Naive thymus-derived CD4-positive, alpha-beta T cell (primary cell): ENCODE measurements at regions not wholly inside any gene's neighbourhood (a gene's known extent, or its start where the extent isn't known, plus 50 kb on each side); places are given as distances from the start of the nearest gene placed in this dataset.

Experiments used
- ATAC-seq: fragments of 150-1000 bp; cut with Tn5 transposase; 2 replicates; pipeline ENCODE4 v1.10.0; 2021; ENCODE audit warnings: mild to moderate bottlenecking, moderate library complexity
- CTCF ChIA-PET: fragments of 350-600 bp; sonication (Branson Sonifier 250); formaldehyde crosslinking; loops from one replicate; lab custom pipeline; 2021; ENCODE audit warnings: antibody characterized with exemption; lab: Charles Lee
- POLR2A ChIA-PET: fragments of 350-600 bp; sonication (Branson Sonifier 250); formaldehyde crosslinking; loops from one replicate; lab custom pipeline; 2021; ENCODE audit warnings: antibody characterized with exemption, inconsistent platforms; lab: Charles Lee
- DNase-seq, 9 donors: peaks; one replicate each; pipeline versions ENCODE4 v3.0.0 to v3.0.0-alpha.2; 2020 to 2022; ENCODE audit warnings: mixed read lengths in 1 of 9
- H3K27ac ChIP-seq: one replicate; pipeline ENCODE4 v1.7.0; 2013; ENCODE audit warnings: mild to moderate bottlenecking, low read depth, low read length, moderate library complexity
- H3K27me3 ChIP-seq, 2 donors: one replicate each; pipeline ENCODE4 v1.7.0; 2013; ENCODE audit warnings: low read length in 2 of 2, mild to moderate bottlenecking in 2 of 2, moderate library complexity in 2 of 2; ENCODE audit not compliant: control insufficient read depth in 2 of 2, insufficient read depth in 2 of 2
- H3K36me3 ChIP-seq, 3 experiments: 1 replicate in 2 of 3; 2 replicates in 1 of 3; pipeline ENCODE4 v1.7.0; 2013; ENCODE audit warnings: low read length in 3 of 3, mild to moderate bottlenecking in 3 of 3, moderate library complexity in 1 of 3; ENCODE audit not compliant: insufficient read depth in 3 of 3, control insufficient read depth in 2 of 3
- H3K4me1 ChIP-seq, 2 donors: one replicate each; pipeline ENCODE4 v1.7.0; 2013; ENCODE audit warnings: low read length in 2 of 2, mild to moderate bottlenecking in 2 of 2, moderate library complexity in 1 of 2; ENCODE audit not compliant: control insufficient read depth in 2 of 2, insufficient read depth in 2 of 2
- H3K4me3 ChIP-seq: 2 replicates; pipeline ENCODE4 v1.7.0; 2013; ENCODE audit warnings: mild to moderate bottlenecking, low read length
- H3K9me3 ChIP-seq, 3 experiments: 1 replicate in 2 of 3; 2 replicates in 1 of 3; pipeline ENCODE4 v1.7.0; 2013; ENCODE audit warnings: low read length in 3 of 3; ENCODE audit not compliant: control insufficient read depth in 2 of 3
- H3K27ac Mint-ChIP-seq, 9 donors: one replicate each; pipeline ENCODE4 v1.8.0; 2020 to 2022; ENCODE audit warnings: mixed read lengths in 9 of 9, mild to moderate bottlenecking in 8 of 9, moderate library complexity in 5 of 9, inconsistent platforms in 2 of 9
- H3K27me3 Mint-ChIP-seq, 5 donors: one replicate each; pipeline ENCODE4 v1.8.0; 2021 to 2022; ENCODE audit warnings: mixed read lengths in 5 of 5, mild to moderate bottlenecking in 1 of 5
- H3K36me3 Mint-ChIP-seq, 5 donors: one replicate each; pipeline ENCODE4 v1.8.0; 2020 to 2022; ENCODE audit warnings: mixed read lengths in 5 of 5, mild to moderate bottlenecking in 3 of 5, inconsistent platforms in 1 of 5
- H3K4me1 Mint-ChIP-seq, 7 donors: one replicate each; pipeline ENCODE4 v1.8.0; 2020 to 2022; ENCODE audit warnings: mixed read lengths in 7 of 7, mild to moderate bottlenecking in 3 of 7, inconsistent platforms in 1 of 7
- H3K4me3 Mint-ChIP-seq, 10 donors: one replicate each; pipeline ENCODE4 v1.8.0; 2020 to 2022; ENCODE audit warnings: mild to moderate bottlenecking in 10 of 10, mixed read lengths in 10 of 10, moderate library complexity in 6 of 10, inconsistent platforms in 2 of 10
- H3K9me3 Mint-ChIP-seq, 11 donors: one replicate each; pipeline ENCODE4 v1.8.0; 2020 to 2022; ENCODE audit warnings: mixed read lengths in 11 of 11, mild to moderate bottlenecking in 4 of 11, inconsistent platforms in 1 of 11, moderate library complexity in 1 of 11
- intact Hi-C, 2 donors: fragments of 100-400 bp; cut with micrococcal nuclease; formaldehyde crosslinking; loops; one replicate each; pipeline ENCODE4 v1.15.1; 2023

DNA sequence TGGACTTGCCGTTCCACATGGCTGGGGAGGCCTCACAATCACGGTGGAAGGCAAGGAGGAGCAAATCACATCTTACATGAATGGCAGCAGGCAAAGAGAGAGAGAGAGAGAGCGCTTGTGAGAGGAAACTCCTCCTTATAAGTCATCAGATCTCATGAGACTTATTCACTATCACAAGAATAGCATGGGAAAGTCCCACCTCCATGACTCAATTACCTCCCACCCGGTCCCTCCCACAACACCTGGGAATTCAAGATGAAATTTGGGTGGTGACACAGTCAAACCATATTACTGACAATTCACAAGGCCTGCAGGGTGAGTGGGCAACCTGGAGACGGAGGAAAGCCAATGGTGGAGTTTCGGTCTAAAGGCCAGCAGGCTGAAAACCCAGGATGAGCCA lies 394.3 kb upstream of the TRAM1L1 start:
- intact Hi-C loops, result no loop called here
- Mint-ChIP-seq H3K36me3 (no peaks in the 10 kb centered on the region), H3K4me1 (no peaks in the 10 kb centered on the region), H3K4me3 (no peak overlapping the region), H3K9me3 (peaks cover 0 to 13% (median 0%) of the 10 kb centered on the region in 11 donors), H3K27ac (no peak overlapping the region), H3K27me3 (no peaks in the 10 kb centered on the region)
- DNase-seq (no peak), ATAC-seq (no peak)
- Histone ChIP-seq H3K9me3 (no peaks in the 10 kb centered on the region), H3K4me1 (no peaks in the 10 kb centered on the region), H3K27ac (no peak overlapping the region), H3K27me3 (no peaks in the 10 kb centered on the region), H3K4me3 (no peak overlapping the region), H3K36me3 (no peaks in the 10 kb centered on the region)
- ChIA-PET CTCF (no interaction called here), POLR2A (no interaction called here)

DNA sequence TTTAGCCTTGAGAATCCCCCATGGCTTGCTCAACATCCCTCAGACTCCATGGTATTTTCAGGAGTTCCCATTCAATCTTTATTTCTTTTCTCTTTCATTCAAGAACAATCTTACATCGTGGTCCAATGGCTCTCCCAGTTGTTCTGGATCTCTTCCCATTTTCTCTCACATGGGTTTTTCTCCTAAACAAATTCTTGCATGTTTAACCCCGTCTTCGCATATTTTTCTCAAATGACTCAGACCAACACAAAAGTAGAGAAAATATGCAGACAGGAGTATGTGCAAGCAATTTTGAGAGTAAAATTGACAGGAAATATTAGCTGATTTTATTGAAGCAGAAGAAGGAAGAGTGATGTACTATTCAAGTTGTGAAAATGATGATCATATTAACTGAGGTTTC lies 396.4 kb upstream of the TRAM1L1 start:
- Histone ChIP-seq H3K4me3 (no peak overlapping the region), H3K9me3 (no peaks in the 10 kb centered on the region), H3K36me3 (no peaks in the 10 kb centered on the region), H3K27ac (no peak overlapping the region), H3K4me1 (no peaks in the 10 kb centered on the region), H3K27me3 (no peaks in the 10 kb centered on the region)
- intact Hi-C loops, result no loop called here
- CTCF ChIA-PET, result no interaction called here
- POLR2A ChIA-PET, result no interaction called here
- DNase-seq (no peak), ATAC-seq (no peak)
- Mint-ChIP-seq H3K4me1 (no peaks in the 10 kb centered on the region), H3K4me3 (no peak overlapping the region), H3K27me3 (no peaks in the 10 kb centered on the region), H3K27ac (no peak overlapping the region), H3K36me3 (no peaks in the 10 kb centered on the region), H3K9me3 (peaks cover 0 to 13% (median 0%) of the 10 kb centered on the region in 11 donors)

DNA sequence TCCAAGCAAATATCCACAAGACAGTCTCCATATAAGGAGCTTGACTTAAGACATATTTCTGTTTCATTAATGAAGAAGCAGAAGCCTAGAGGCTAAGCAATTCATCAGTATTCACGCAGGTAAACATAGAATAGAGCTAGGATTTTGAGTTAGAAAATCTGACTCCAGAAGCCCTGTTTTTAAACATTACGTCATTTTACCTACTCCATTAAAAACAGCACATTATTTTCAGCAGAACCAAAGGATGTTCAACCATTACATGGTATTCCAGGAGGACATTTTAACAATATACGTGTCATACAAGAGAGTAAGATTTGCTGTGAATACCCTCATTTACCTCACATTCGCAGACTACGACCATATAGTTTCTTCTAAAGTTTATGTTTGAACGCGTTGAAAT lies 403.3 kb upstream of the TRAM1L1 start:
- Mint-ChIP-seq H3K27me3 (no peaks in the 10 kb centered on the region), H3K9me3 (peaks cover 0 to 5% (median 0%) of the 10 kb centered on the region in 11 donors), H3K27ac (no peak overlapping the region), H3K4me3 (no peak overlapping the region), H3K4me1 (no peaks in the 10 kb centered on the region), H3K36me3 (no peaks in the 10 kb centered on the region)
- Histone ChIP-seq H3K27ac (no peak overlapping the region), H3K4me3 (no peak overlapping the region), H3K4me1 (no peaks in the 10 kb centered on the region), H3K27me3 (no peaks in the 10 kb centered on the region), H3K36me3 (no peaks in the 10 kb centered on the region), H3K9me3 (no peaks in the 10 kb centered on the region)
- intact Hi-C loops, result no loop called here
- ChIA-PET POLR2A (interaction anchor here (0.6 kb wide), 1 partner anchor 1386 kb away, joined by 3 read pairs; no protein-coding TSS in a partner anchor), CTCF (no interaction called here)
- ATAC-seq (no peak), DNase-seq (no peak)

DNA sequence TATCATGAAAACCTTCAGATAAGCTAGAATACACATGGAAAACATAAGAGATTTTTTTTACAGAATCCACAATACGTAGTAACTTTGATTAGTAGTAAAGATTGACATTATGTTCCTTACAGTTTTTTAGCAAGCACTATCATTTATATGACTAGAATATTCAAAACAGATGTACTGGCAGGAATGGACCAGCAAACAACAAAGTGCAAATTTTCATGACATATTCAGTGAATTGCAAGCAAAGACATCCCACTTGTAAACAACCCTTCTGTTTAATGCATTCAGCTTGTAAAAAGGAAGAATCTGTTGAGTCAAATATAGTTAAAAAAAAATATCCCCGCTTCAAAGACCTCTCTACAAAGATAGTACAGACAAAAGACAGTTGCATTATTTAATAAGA lies 403.7 kb upstream of the TRAM1L1 start:
- CTCF ChIA-PET, result no interaction called here

DNA sequence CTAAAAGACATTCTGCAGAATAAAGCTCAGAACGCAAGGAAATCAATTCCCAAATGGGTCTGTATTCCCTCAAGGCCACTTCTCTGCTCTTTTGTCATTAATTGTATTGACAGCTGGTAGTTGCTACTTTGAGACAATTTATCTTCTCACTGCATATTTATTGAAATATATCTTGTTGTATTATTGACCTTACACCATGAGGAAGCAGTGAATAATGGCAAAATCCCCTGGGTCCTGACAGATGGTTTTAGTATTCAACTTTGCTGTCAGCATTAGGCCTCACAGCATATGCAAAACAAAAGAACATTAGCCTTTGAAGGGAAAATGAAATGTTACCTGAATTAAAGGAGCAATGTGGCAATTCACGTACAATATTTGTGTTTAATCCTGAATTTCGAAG lies 406.1 kb upstream of the TRAM1L1 start:
- H3K9me3 ChIP-seq, result no peaks in the 10 kb centered on the region
- ChIA-PET CTCF (no interaction called here), POLR2A (no interaction called here)
- Mint-ChIP-seq H3K9me3 (peaks cover 0 to 5% (median 0%) of the 10 kb centered on the region in 11 donors), H3K27me3 (no peaks in the 10 kb centered on the region), H3K4me3 (no peak overlapping the region), H3K36me3 (no peaks in the 10 kb centered on the region), H3K4me1 (no peaks in the 10 kb centered on the region), H3K27ac (no peak overlapping the region)
- H3K36me3 ChIP-seq, result no peaks in the 10 kb centered on the region
- intact Hi-C loops, result no loop called here
- no peaks in the 10 kb centered on the region for H3K4me1 ChIP-seq
- no peak overlapping the region for H3K4me3 ChIP-seq
- no peak overlapping the region for H3K27ac ChIP-seq
- no peak for ATAC-seq
- no peak for DNase-seq
- no peaks in the 10 kb centered on the region for H3K27me3 ChIP-seq

More for the DNA sequence above, 403.7 kb upstream of the TRAM1L1 start:
- DNase-seq (no peak), ATAC-seq (no peak)
- no peak overlapping the region for H3K4me3 Mint-ChIP-seq
- Histone ChIP-seq H3K36me3 (no peaks in the 10 kb centered on the region), H3K27me3 (no peaks in the 10 kb centered on the region), H3K27ac (no peak overlapping the region), H3K4me3 (no peak overlapping the region), H3K9me3 (no peaks in the 10 kb centered on the region), H3K4me1 (no peaks in the 10 kb centered on the region)
- no peak overlapping the region for H3K27ac Mint-ChIP-seq
- H3K36me3 Mint-ChIP-seq, result no peaks in the 10 kb centered on the region
- H3K27me3 Mint-ChIP-seq, result no peaks in the 10 kb centered on the region
- no peaks in the 10 kb centered on the region for H3K4me1 Mint-ChIP-seq
- POLR2A ChIA-PET, result no interaction called here
- peaks cover 0 to 5% (median 0%) of the 10 kb centered on the region in 11 donors for H3K9me3 Mint-ChIP-seq
- intact Hi-C loops, result no loop called here

DNA sequence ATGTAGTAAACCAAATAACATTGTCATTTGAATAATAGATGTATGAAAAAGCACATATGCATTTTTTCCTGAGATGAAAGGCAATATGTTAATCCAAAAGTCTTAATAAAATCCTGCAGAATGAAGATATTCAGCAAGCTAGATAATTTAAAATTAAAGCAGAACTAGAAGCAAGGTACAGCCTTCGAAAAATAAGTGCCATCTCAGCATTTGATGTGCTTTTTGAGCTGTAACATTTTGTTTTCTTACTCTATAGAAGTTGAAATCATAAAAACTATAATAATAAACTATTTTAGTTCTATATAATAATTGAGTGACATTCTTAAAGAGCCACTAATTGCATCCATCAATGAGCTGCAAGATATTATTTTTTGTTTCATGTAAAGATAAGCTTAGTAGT lies 410.4 kb upstream of the TRAM1L1 start:
- Mint-ChIP-seq H3K4me3 (no peak overlapping the region), H3K27ac (no peak overlapping the region), H3K27me3 (no peaks in the 10 kb centered on the region), H3K9me3 (peaks cover 0 to 5% (median 0%) of the 10 kb centered on the region in 11 donors), H3K4me1 (no peaks in the 10 kb centered on the region), H3K36me3 (no peaks in the 10 kb centered on the region)
- no peak for DNase-seq
- ChIA-PET POLR2A (no interaction called here), CTCF (no interaction called here)
- H3K27ac ChIP-seq, result no peak overlapping the region
- intact Hi-C loops, result no loop called here
- H3K9me3 ChIP-seq, result no peaks in the 10 kb centered on the region
- H3K36me3 ChIP-seq, result no peaks in the 10 kb centered on the region
- ATAC-seq, result no peak
- no peak overlapping the region for H3K4me3 ChIP-seq
- no peaks in the 10 kb centered on the region for H3K4me1 ChIP-seq
- no peaks in the 10 kb centered on the region for H3K27me3 ChIP-seq

DNA sequence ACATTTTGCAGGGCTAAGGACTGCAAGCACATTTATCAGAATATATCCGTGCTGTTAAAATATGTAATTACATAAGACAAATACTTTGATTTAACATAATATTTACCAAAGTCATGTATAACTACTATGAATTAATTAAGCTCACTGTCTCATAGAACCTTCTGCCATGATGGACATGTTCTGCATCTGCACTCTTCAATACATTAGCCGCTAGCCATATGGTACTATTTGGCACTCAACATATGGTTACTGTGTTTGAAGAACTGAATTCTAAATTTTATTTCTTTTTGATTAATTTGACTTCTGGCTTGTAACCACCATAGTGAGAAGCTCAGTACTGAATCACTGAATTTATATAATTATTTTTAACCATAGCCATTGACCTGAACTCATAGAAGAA lies 427.0 kb upstream of the TRAM1L1 start:
- ATAC-seq (no peak), DNase-seq (no peak)
- no peaks in the 10 kb centered on the region for H3K4me1 Mint-ChIP-seq
- Histone ChIP-seq H3K27me3 (no peaks in the 10 kb centered on the region), H3K36me3 (no peaks in the 10 kb centered on the region), H3K4me1 (no peaks in the 10 kb centered on the region), H3K4me3 (no peak overlapping the region), H3K9me3 (no peaks in the 10 kb centered on the region), H3K27ac (no peak overlapping the region)
- H3K9me3 Mint-ChIP-seq, result peaks cover 0 to 4% (median 0%) of the 10 kb centered on the region in 11 donors
- ChIA-PET POLR2A (no interaction called here), CTCF (no interaction called here)
- H3K4me3 Mint-ChIP-seq, result no peak overlapping the region
- H3K27ac Mint-ChIP-seq, result no peak overlapping the region
- H3K27me3 Mint-ChIP-seq, result no peaks in the 10 kb centered on the region
- intact Hi-C loops, result no loop called here
- H3K36me3 Mint-ChIP-seq, result no peaks in the 10 kb centered on the region
